Activated T-helper 1 cell treated with Interleukin-2 at 50 U/mL for 16 hours (primary cell): ENCODE measurements at regions not wholly inside any gene's neighbourhood (a gene's known extent, or its start where the extent isn't known, plus 50 kb on each side); places are given as distances from the start of the nearest gene placed in this dataset.

Source experiments
- DNase-seq: peaks from one replicate; pipeline ENCODE4 v3.0.0-alpha.2; 2020; ENCODE audit warnings: low read depth

GRCh38 chr16:17647879-17648872 is 177.4 kb upstream of the XYLT1 start:
- DNase-seq = no peak

DNA sequence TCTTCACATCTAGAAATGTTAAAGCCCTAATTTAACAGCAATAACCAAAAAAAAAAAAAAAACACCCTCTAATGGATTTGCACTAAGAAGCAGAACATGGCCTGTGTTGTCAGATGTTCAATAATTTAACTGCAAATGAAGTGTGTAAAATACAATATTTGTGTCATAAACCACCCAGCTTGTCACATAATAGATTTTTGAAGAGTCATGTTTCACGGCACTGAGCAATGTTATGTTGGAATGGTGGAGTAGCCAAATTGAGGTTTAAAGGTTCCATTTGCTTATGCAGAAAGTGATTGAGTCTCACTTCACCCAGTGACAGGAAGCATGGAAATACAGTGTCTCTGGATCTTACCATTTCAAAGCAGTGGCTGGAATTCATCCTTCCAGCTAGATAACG is 173.2 kb upstream of the XYLT1 start:
- DNase-seq = no peak

DNA sequence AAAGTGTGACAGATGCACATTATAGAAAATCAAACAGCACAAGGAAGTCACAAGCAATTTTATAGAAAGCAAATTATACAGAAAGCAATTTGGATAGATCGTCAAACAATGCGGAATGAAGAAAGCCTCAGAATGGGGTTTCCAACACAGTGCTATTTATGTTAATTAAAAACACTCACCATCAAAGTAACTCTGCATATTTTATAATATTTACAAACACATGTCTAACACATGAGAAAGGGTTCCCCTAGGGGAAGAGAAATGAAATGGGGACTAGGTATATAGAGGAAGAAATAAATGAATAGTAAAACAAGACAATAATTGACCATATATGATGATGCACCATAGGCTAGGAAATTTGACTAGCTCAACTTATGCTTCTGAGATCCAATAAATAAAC is 171.2 kb upstream of the XYLT1 start:
- DNase-seq = no peak

GRCh38 chr16:17638134-17638533 is 167.4 kb upstream of the XYLT1 start:
- no peak for DNase-seq

DNA sequence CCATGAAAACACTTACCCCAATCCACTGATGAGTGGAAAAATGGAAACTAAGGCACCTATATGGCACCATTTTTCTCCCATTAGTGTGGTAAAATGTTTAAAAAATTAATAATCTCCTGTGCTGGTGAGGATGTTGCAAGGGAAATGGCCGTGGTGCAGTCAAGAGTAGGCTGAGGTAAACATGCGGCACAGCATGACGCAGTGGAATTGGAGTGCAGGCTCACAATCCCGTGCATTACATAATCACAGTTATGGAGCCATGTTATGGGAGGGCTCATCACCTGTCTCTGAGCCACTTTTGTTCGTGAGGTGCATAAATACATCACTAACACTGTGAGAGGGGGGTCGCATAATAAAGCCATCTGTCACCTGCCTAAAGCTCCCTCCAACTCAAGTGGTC is 164.4 kb upstream of the XYLT1 start:
- no peak for DNase-seq

GRCh38 chr16:17633181-17633951 is 162.6 kb upstream of the XYLT1 start:
- DNase-seq = no peak

GRCh38 chr16:17632667-17633066 is 161.9 kb upstream of the XYLT1 start:
- DNase-seq = no peak

- DNase-seq = no peak
Observed at GRCh38 chr16:17629936-17630335, 159.2 kb upstream of the XYLT1 start.

GRCh38 chr16:17628983-17629382 is 158.2 kb upstream of the XYLT1 start:
- no peak for DNase-seq

DNA sequence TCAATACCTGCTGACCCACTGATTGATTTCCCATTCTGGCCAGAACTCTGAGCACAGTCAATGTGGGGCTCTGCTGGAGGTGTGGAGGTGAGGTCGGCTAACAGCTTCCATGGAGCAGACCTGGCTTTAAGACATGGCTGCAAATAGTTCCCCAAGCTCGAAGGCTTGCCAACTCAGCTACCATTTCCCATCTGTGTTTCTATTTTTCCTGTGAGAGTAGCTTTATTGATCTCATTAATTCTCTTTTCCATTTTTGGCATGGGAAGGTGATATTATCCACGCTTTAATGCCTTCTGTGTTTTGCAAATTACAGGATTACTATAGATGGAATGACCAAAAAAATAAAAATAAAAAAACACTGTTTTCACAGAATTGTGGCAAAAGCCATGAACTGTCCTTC is 151.6 kb upstream of the XYLT1 start:
- DNase-seq = no peak

GRCh38 chr16:17619261-17619660 is 148.5 kb upstream of the XYLT1 start:
- DNase-seq = no peak

GRCh38 chr16:17617021-17617552 is 146.3 kb upstream of the XYLT1 start:
- no peak for DNase-seq

DNA sequence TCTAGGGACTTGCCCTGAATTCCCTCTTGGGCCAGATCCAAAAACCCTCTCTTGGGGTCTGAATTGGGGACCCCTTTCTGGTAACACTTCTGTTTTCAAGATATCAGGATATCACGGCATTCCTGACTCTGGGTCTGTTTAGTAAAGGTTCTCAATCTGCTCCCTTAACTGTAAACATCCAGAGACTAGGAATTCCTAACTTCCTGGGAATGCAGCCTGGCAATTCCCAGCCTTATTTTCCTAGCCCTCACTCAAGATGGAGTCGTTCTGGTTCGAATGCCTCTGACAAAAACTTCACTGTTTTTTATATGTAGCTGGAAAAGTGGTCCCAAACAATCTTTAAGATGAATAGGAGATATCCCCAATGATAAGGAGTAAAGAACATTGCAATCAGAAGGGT is 141.6 kb upstream of the XYLT1 start:
- DNase-seq = no peak

- DNase-seq = no peak
Observed at GRCh38 chr16:17607609-17608008, 136.8 kb upstream of the XYLT1 start.

DNA sequence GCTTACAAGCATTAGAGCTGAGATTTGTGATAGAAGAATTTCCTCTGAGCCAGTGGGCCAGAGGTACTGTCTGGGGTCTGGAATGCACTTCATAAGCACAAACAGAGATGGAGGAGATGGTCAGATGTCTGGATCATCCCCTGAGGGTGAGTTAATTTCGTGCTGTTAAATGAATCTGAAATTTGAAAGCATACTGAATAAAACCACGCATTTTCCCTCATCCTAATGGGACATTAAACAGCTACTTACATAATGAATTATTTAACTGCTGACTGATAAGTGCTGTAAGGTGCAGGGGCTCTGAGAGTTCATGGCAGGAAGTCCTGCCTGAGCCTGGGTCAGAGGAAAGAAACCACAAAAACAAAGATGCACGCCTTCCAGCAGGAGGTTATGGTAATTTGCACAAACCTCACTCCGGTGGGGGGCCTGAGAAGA is 136.3 kb upstream of the XYLT1 start:
- no peak for DNase-seq

GRCh38 chr16:17606460-17606859 is 135.7 kb upstream of the XYLT1 start:
- DNase-seq = no peak

GRCh38 chr16:17605784-17606183 is 135.0 kb upstream of the XYLT1 start:
- DNase-seq = no peak

- DNase-seq = no peak
Observed at GRCh38 chr16:17603626-17604025, 132.9 kb upstream of the XYLT1 start.

- DNase-seq = no peak
Observed at GRCh38 chr16:17602678-17603077, 131.9 kb upstream of the XYLT1 start.

GRCh38 chr16:17598968-17599367 is 128.2 kb upstream of the XYLT1 start:
- DNase-seq = no peak

- no peak for DNase-seq
Observed at GRCh38 chr16:17591655-17592405, 121.1 kb upstream of the XYLT1 start.
